ENCODE measurements at regions not wholly inside any gene's neighbourhood (a gene's known extent, or its start where the extent isn't known, plus 50 kb on each side); places are given as distances from the start of the nearest gene placed in this dataset.

DNA sequence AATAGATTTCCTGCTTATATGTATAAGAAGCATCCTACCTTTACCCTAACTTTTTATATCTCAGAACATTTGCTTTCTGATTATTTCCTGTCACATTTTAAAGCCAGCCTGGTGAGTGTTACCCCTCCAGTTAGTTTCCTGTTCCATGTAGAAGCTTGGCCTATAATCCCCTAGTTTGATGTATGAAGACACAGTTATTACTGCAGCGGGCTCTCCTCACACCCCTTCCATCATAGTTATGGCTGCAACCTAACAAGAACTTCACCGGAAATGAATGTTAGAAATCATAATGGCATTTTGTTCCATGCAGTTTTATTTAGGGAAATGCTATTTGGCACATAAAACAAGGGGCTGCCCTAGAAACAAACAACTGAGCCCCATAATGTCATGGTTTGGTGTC lies 400.2 kb upstream of the SETBP1 start:
- TF ChIP-seq, protein P1, sequence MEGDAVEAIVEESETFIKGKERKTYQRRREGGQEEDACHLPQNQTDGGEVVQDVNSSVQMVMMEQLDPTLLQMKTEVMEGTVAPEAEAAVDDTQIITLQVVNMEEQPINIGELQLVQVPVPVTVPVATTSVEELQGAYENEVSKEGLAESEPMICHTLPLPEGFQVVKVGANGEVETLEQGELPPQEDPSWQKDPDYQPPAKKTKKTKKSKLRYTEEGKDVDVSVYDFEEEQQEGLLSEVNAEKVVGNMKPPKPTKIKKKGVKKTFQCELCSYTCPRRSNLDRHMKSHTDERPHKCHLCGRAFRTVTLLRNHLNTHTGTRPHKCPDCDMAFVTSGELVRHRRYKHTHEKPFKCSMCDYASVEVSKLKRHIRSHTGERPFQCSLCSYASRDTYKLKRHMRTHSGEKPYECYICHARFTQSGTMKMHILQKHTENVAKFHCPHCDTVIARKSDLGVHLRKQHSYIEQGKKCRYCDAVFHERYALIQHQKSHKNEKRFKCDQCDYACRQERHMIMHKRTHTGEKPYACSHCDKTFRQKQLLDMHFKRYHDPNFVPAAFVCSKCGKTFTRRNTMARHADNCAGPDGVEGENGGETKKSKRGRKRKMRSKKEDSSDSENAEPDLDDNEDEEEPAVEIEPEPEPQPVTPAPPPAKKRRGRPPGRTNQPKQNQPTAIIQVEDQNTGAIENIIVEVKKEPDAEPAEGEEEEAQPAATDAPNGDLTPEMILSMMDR (IDR thresholded peaks at IDR 0.05) = no peak
- DNase-seq (ENCODE audit: low spot score) (no peak), ATAC-seq (ENCODE audit: low FRiP score) (no peak)

DNA sequence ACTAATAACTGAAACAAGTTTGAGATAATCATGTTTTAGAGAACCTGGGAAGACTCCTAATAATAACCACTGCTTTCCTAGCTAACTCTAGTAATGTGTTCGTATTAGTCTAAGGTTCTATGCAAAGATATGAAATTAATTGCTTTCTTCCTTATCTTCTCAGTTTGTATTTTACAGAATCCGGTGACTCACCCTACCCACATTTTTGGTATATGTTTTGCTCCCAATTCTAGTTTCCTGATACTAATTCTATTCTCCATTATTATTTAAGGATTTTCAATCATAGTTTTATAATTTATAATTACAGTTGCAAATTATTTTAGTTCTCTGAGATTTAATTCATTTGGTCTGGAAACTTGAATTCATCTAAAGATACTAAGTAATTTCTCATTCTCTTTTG lies 394.6 kb upstream of the SETBP1 start:
- TF ChIP-seq, protein P1 (IDR thresholded peaks at IDR 0.05) = no peak
- no peak for DNase-seq (ENCODE audit: low spot score)
- no peak for ATAC-seq (ENCODE audit: low FRiP score)

DNA sequence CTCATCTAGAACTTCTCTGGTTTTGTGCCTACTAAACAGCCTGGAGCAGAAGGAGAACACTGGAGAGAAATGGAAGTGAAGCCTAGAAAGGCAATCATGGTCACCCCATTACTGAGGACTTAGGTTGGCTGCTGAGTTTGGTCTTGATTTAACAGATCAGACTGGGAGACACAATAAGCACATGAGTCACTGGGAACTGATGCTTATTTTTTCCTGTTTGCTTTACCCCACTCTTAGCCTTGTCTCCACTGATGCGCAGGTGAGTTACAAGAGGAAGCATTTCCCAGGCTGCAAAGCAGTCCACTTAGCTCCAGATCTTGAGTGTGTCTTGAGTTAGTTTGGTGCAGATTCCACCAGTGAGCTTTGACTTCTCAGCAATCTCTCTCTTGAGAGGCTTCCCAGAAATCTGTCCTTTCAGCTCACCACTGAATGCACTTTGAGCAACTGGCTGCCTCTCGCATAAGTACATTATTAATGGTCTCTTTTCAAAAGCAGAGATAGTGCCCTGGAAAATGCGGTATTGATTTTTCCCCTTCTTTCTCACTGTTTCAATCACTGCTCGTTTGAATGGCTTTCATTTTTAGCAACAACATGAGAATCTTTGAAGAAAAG lies 390.2 kb upstream of the SETBP1 start:
- DNase-seq (ENCODE audit: low spot score) = no peak
- ATAC-seq (ENCODE audit: low FRiP score) = no peak
- TF ChIP-seq, protein P1 (IDR thresholded peaks at IDR 0.05) = no peak

DNA sequence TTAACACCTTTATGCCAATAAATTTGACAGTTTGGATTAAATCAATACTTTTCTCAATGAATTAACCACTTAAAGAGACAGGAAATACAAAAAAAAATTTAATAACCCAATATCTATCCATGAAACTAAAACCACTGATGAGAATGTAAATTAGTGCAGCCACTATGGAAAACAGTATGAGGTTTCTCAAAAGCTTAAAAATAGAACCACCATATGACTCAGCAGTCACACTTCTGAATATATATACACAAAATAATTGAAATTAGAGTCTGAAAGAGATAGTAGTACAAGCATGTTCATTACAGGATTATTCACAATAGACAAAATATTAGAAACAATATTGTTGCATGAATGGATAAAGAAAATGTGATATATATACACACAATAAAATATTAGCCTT lies 382.1 kb upstream of the SETBP1 start:
- ATAC-seq (ENCODE audit: low FRiP score) (no peak), DNase-seq (ENCODE audit: low spot score) (no peak)
- TF ChIP-seq, protein P1 (IDR thresholded peaks at IDR 0.05) = no peak

DNA sequence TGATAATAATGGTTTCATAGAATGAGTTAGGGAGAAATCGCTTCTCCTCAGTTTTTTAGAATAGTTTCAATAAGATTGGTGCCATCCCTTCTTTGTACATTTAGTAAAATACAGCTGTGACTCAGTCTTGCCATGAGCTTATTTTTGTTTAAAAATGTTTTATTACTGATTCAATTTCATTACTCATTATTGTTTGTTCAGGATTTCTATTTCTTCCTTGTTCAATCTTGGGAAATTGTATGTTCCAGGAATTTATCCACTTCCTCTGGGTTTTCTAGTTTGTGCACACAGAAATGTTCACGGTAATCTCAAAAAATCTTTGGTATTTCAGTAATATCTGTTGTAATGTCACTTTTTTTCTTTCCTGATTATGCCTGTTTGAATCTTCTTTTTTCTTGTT lies 371.5 kb upstream of the SETBP1 start:
- no peak for ATAC-seq (ENCODE audit: low FRiP score)
- TF ChIP-seq, protein P1 (IDR thresholded peaks at IDR 0.05) = no peak

DNA sequence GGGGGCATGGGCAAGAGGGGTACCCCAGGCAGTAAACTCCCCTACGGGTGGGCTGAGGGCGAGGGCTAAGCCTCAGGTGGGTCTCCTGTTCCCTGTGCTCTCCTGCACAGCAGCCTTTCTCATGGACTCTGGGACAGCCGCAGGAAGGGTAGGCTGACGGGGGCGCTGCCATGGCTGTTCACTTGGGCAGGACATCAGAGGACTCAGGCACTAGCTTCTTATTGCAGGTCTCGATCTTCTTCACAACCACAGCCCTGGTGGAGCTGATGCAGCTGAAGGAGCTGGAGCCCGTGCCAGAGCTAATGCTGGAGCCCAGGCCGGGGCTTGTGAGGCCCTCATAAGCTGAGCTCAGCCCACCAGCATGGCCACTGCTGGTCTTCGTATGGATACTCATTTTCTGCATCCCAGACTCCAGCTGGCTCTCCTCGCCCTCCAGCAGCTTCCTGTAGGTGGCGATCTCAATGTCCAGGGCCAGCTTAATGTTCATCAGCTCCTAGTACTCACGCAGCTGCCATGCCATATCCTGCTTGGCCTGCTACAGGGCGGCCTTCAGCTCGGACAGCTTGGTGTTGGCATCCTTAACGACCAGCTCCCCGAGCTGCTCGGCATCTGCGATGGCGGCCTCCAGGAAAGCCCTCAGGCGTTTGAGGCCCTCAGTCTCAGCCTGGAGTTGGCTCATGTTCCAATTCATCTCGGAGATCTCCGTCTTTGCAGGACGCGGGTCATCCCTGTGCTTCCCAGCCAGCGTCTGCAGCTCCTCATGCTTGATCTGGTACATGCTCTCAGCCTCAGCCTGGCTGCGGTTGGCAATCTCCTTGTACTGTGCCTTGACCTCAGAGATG lies 359.8 kb upstream of the SETBP1 start:
- TF ChIP-seq, protein P1 (IDR thresholded peaks at IDR 0.05) = no peak
- no peak for DNase-seq (ENCODE audit: low spot score)
- no peak for ATAC-seq (ENCODE audit: low FRiP score)

More for the DNA sequence above, 371.5 kb upstream of the SETBP1 start:
- no peak for DNase-seq (ENCODE audit: low spot score)

All from omental fat pad (tissue), 3 donors.